ENCODE measurements at regions not wholly inside any gene's neighbourhood (a gene's known extent, or its start where the extent isn't known, plus 50 kb on each side); places are given as distances from the start of the nearest gene placed in this dataset.

DNA sequence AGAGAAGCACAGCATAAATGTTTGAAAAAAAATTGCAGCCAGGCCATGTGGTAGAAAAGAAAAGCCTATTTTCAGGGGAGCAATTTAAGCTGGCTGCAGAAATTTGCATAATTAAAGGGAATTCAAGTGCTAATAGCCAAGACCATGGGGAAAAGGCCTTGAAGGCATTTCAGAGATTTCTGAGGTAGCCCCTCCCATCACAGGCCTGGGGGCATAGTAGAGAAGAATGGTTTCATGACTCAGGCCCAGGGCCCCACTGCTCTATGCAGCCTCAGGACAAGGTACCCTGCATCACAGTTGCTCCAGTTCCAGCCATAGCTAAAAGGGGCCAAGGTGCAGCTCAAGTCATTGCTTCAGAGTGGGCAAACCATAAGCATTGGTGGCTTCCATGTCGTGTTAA lies 1416.0 kb downstream of the EFNA5 start:
- TF ChIP-seq EZH2 (IDR thresholded peaks at IDR 0.05; ENCODE audit: insufficient read depth, low read length) = no peak
- TF ChIP-seq, protein P1, sequence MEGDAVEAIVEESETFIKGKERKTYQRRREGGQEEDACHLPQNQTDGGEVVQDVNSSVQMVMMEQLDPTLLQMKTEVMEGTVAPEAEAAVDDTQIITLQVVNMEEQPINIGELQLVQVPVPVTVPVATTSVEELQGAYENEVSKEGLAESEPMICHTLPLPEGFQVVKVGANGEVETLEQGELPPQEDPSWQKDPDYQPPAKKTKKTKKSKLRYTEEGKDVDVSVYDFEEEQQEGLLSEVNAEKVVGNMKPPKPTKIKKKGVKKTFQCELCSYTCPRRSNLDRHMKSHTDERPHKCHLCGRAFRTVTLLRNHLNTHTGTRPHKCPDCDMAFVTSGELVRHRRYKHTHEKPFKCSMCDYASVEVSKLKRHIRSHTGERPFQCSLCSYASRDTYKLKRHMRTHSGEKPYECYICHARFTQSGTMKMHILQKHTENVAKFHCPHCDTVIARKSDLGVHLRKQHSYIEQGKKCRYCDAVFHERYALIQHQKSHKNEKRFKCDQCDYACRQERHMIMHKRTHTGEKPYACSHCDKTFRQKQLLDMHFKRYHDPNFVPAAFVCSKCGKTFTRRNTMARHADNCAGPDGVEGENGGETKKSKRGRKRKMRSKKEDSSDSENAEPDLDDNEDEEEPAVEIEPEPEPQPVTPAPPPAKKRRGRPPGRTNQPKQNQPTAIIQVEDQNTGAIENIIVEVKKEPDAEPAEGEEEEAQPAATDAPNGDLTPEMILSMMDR (IDR thresholded peaks at IDR 0.05; ENCODE audit: insufficient read depth, low read depth, low read length) = no peak

Measured in astrocyte (in vitro differentiated cells and primary cell).